Inflammatory macrophage treated with lipopolysaccharide for 4 hours (primary cell): ENCODE measurements at regions not wholly inside any gene's neighbourhood (a gene's known extent, or its start where the extent isn't known, plus 50 kb on each side); places are given as distances from the start of the nearest gene placed in this dataset.

Experiments used
- DNase-seq: peaks from one replicate; pipeline ENCODE4 v3.0.0-alpha.2; 2020

- DNase-seq: no peak
Observed at GRCh38 chr13:50365408-50366391, 350.5 kb downstream of the KCNRG start.

- peak; percentile 88 for DNase-seq
Observed at GRCh38 chr13:50366488-50367174, 351.4 kb downstream of the KCNRG start.

- no peak for DNase-seq
Observed at GRCh38 chr13:50369646-50370045, 354.4 kb downstream of the KCNRG start.

GRCh38 chr13:50370303-50370950, 355.2 kb downstream of the KCNRG start:
- DNase-seq: peak; percentile 54

GRCh38 chr13:50374517-50374916, 359.3 kb downstream of the KCNRG start:
- no peak for DNase-seq

- DNase-seq: no peak
Observed at GRCh38 chr13:50375792-50376191, 360.5 kb downstream of the KCNRG start.

GRCh38 chr13:50376895-50377575, 361.8 kb downstream of the KCNRG start:
- DNase-seq: no peak

GRCh38 chr13:50377726-50378270, 362.6 kb downstream of the KCNRG start:
- no peak for DNase-seq

- no peak for DNase-seq
Observed at GRCh38 chr13:50378509-50379044, 363.3 kb downstream of the KCNRG start.

GRCh38 chr13:50379584-50379983, 364.3 kb downstream of the KCNRG start:
- DNase-seq: no peak

- DNase-seq: no peak
Observed at GRCh38 chr13:50380905-50381304, 365.7 kb downstream of the KCNRG start.

GRCh38 chr13:50382511-50382910, 367.3 kb downstream of the KCNRG start:
- DNase-seq: no peak

- DNase-seq: no peak
Observed at GRCh38 chr13:50382951-50383350, 367.7 kb downstream of the KCNRG start.

GRCh38 chr13:50384724-50385123, 369.5 kb downstream of the KCNRG start:
- no peak for DNase-seq

GRCh38 chr13:50386541-50387050, 371.4 kb downstream of the KCNRG start:
- DNase-seq: no peak

- no peak for DNase-seq
Observed at GRCh38 chr13:50387051-50387581, 371.9 kb downstream of the KCNRG start.

GRCh38 chr13:50388481-50388880, 373.2 kb downstream of the KCNRG start:
- no peak for DNase-seq

GRCh38 chr13:50389726-50390125, 374.5 kb downstream of the KCNRG start:
- DNase-seq: no peak

- no peak for DNase-seq
Observed at GRCh38 chr13:50390503-50391248, 375.4 kb downstream of the KCNRG start.

- no peak for DNase-seq
Observed at GRCh38 chr13:50392977-50393376, 377.7 kb downstream of the KCNRG start.

- DNase-seq: no peak
Observed at GRCh38 chr13:50393628-50394027, 378.4 kb downstream of the KCNRG start.
